B cell (primary cell): ENCODE measurements at regions not wholly inside any gene's neighbourhood (a gene's known extent, or its start where the extent isn't known, plus 50 kb on each side); places are given as distances from the start of the nearest gene placed in this dataset.

Experiments used
- ATAC-seq: fragments of 200-7000 bp; cut with Tn5 transposase; one replicate; pipeline ENCODE4 v1.10.0; 2021; ENCODE audit warnings: low read depth, mild to moderate bottlenecking, moderate number of reproducible peaks, moderate library complexity
- CTCF ChIA-PET: fragments of 350-600 bp; sonication (Branson Sonifier 250); formaldehyde crosslinking; loops from one replicate; lab custom pipeline; 2021; ENCODE audit warnings: antibody characterized with exemption, inconsistent platforms; lab: Charles Lee
- POLR2A ChIA-PET: fragments of 350-600 bp; sonication (Branson Sonifier 250); formaldehyde crosslinking; loops from one replicate; lab custom pipeline; 2021; ENCODE audit warnings: antibody characterized with exemption; lab: Charles Lee
- DNase-seq: peaks from one replicate; pipeline ENCODE4 v3.0.0; 2013
- H2AFZ ChIP-seq: 2 replicates; pipeline ENCODE4 v1.6.1; 2012; ENCODE audit warnings: mild to moderate bottlenecking, low read depth, low read length; ENCODE audit not compliant: insufficient read depth, poor library complexity, severe bottlenecking
- H3K27ac ChIP-seq, 2 donors: 1 replicate in 1 of 2; 2 replicates in 1 of 2; pipeline ENCODE4 v1.5.1; 2012 to 2013; ENCODE audit warnings: low read length in 2 of 2, mild to moderate bottlenecking in 2 of 2, moderate library complexity in 1 of 2
- H3K27me3 ChIP-seq, 4 experiments: fragments of 200-600 bp in 1 of 4; sonication (generic) in 1 of 4; replicated peaks in 1 of 4; 1 replicate in 2 of 4; 2 replicates in 2 of 4; pipeline versions ENCODE4 v1.6.1 to v1.7.0; 2013 to 2016; ENCODE audit warnings: low read length in 3 of 4, mild to moderate bottlenecking in 2 of 4, mixed read lengths in 1 of 4, moderate library complexity in 1 of 4; ENCODE audit not compliant: insufficient read depth in 4 of 4, control insufficient read depth in 3 of 4; ENCODE audit errors: control extremely low read depth in 1 of 4
- H3K36me3 ChIP-seq, 2 experiments: replicated peaks in 1 of 2; 1 replicate in 1 of 2; 2 replicates in 1 of 2; pipeline versions ENCODE4 v1.6.1 to v1.7.1; 2013; ENCODE audit warnings: low read length in 1 of 2; ENCODE audit not compliant: insufficient read depth in 2 of 2, control insufficient read depth in 1 of 2; ENCODE audit errors: control extremely low read depth in 1 of 2, extremely low read depth in 1 of 2
- H3K4me1 ChIP-seq, 2 donors: fragments of 200-600 bp in 1 of 2; sonication (generic) in 1 of 2; 1 replicate in 1 of 2; 2 replicates in 1 of 2; pipeline versions ENCODE4 v1.5.1 to v1.6.1; 2013 to 2017; ENCODE audit warnings: low read length in 2 of 2; ENCODE audit not compliant: control insufficient read depth in 2 of 2, insufficient read depth in 2 of 2
- H3K4me2 ChIP-seq: replicated peaks from 2 replicates; pipeline ENCODE3; 2012; ENCODE audit warnings: mild to moderate bottlenecking, low read depth, low read length; ENCODE audit not compliant: poor library complexity, severe bottlenecking
- H3K4me3 ChIP-seq, 5 experiments: fragments of 200-600 bp in 1 of 5; sonication (generic) in 1 of 5; 1 replicate in 3 of 5; 2 replicates in 2 of 5; pipeline versions ENCODE4 v1.5.1 to v1.7.0; 2011 to 2016; ENCODE audit warnings: low read length in 4 of 5, mild to moderate bottlenecking in 4 of 5, low read depth in 2 of 5, control low read depth in 1 of 5, moderate library complexity in 1 of 5; ENCODE audit not compliant: insufficient read depth in 1 of 5; ENCODE audit errors: control extremely low read depth in 1 of 5, extremely low read depth in 1 of 5
- H3K79me2 ChIP-seq: fragments of 200-600 bp; sonication (generic); one replicate; pipeline ENCODE4 v1.6.0; 2016; ENCODE audit warnings: low read length; ENCODE audit not compliant: control insufficient read depth, insufficient read depth
- H3K9ac ChIP-seq: fragments of 200-600 bp; sonication (generic); 2 replicates; pipeline ENCODE4 v1.6.1; 2017; ENCODE audit warnings: mild to moderate bottlenecking, low read length, moderate library complexity
- H3K9me3 ChIP-seq, 3 donors: one replicate each; pipeline versions ENCODE4 v1.6.1 to v1.7.1; 2013; ENCODE audit warnings: low read length in 2 of 3; ENCODE audit not compliant: control insufficient read depth in 2 of 3, insufficient read depth in 1 of 3; ENCODE audit errors: control extremely low read depth in 1 of 3
- H4K20me1 ChIP-seq: 2 replicates; pipeline ENCODE4 v1.6.0; 2012; ENCODE audit warnings: mild to moderate bottlenecking, low read length; ENCODE audit not compliant: insufficient read depth, control insufficient read depth, poor library complexity, severe bottlenecking
- H3K27ac Mint-ChIP-seq: one replicate; pipeline ENCODE4 v1.8.0; 2021; ENCODE audit warnings: mixed read lengths
- H3K27me3 Mint-ChIP-seq: one replicate; pipeline ENCODE4 v1.8.0; 2021; ENCODE audit warnings: mixed read lengths
- H3K4me1 Mint-ChIP-seq: one replicate; pipeline ENCODE4 v1.8.0; 2021; ENCODE audit warnings: mixed read lengths
- H3K4me3 Mint-ChIP-seq: one replicate; pipeline ENCODE4 v1.8.0; 2021; ENCODE audit warnings: mixed read lengths
- H3K9me3 Mint-ChIP-seq: one replicate; pipeline ENCODE4 v1.8.0; 2022; ENCODE audit warnings: mixed read lengths; ENCODE audit not compliant: insufficient read depth
- CTCF ChIP-seq: fragments of 200-600 bp; IDR thresholded peaks from one replicate; pipeline ENCODE4 v1.8.0; 2022; ENCODE audit warnings: antibody characterized with exemption, mild to moderate bottlenecking
- EZH2 ChIP-seq: IDR thresholded peaks from 2 replicates; pipeline ENCODE4 v1.6.1; 2012; ENCODE audit warnings: borderline replicate concordance, low read depth, mild to moderate bottlenecking, moderate library complexity, low read length; ENCODE audit not compliant: insufficient read depth, poor library complexity, severe bottlenecking
- WGBS: methylation state at CpG from one replicate; pipeline ENCODE4 v1.1.5; 2013; ENCODE audit warnings: missing lambda C conversion rate; ENCODE audit not compliant: insufficient coverage; 5-methylcytosine and 5-hydroxymethylcytosine counted together
- intact Hi-C: fragments of 100-400 bp; cut with micrococcal nuclease; formaldehyde crosslinking; loops from one replicate; pipeline ENCODE4 v1.10.0; 2022

DNA sequence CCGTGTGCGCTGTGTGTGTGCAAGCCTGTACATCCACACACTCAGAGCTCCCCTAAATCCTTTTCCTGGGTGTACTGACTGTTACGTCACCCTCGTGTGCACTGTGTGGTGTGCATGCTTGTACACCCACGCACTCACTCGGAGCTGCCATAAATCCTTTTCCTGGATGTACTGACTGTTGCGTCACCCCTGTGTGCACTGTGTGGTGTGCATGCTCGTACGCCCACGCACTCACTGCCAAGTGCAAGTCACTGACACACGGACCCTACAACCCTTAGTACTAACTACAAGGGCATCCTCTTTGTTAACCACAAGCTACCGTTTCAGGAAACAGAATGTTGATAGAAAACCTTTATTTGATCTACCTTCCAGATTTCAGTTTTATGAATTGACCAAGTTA lies 983.4 kb downstream of the EFNB2 start:
- Histone ChIP-seq H3K79me2 (no peaks in the 10 kb centered on the region), H4K20me1 (no peaks in the 10 kb centered on the region), H3K36me3 (no peaks in the 10 kb centered on the region), H3K4me3 (no peak overlapping the region), H3K4me1 (no peaks in the 10 kb centered on the region), H2AFZ (no peak overlapping the region), H3K9me3 (no peaks in the 10 kb centered on the region), H3K4me2 (no peak overlapping the region), H3K9ac (no peak overlapping the region), H3K27me3 (no peaks in the 10 kb centered on the region), H3K27ac (no peak overlapping the region)
- Mint-ChIP-seq H3K27me3 (no peaks in the 10 kb centered on the region), H3K4me3 (no peak overlapping the region), H3K4me1 (no peaks in the 10 kb centered on the region), H3K9me3 (peaks cover 4% of the 10 kb centered on the region), H3K27ac (no peak overlapping the region)
- CTCF ChIA-PET: no interaction called here
- no peak for TF ChIP-seq CTCF
- intact Hi-C loops: no loop called here
- POLR2A ChIA-PET: no interaction called here
- 79% methylated on average over 8 of the region's 12 CpGs for WGBS
- no peak for DNase-seq
- no peak for ATAC-seq

GRCh38 chr13:105547851-105548250 lies 987.6 kb downstream of the EFNB2 start:
- Mint-ChIP-seq H3K4me1 (no peaks in the 10 kb centered on the region), H3K4me3 (no peak overlapping the region), H3K27ac (no peak overlapping the region), H3K27me3 (no peaks in the 10 kb centered on the region), H3K9me3 (no peaks in the 10 kb centered on the region)
- H3K36me3 ChIP-seq: no peaks in the 10 kb centered on the region
- H3K9me3 ChIP-seq: no peaks in the 10 kb centered on the region
- H3K27ac ChIP-seq: no peak overlapping the region
- no peak overlapping the region for H3K4me2 ChIP-seq
- H3K9ac ChIP-seq: no peak overlapping the region
- intact Hi-C loops: no loop called here
- no peaks in the 10 kb centered on the region for H3K4me1 ChIP-seq
- ATAC-seq: no peak
- TF ChIP-seq EZH2: no peak
- no peak for DNase-seq
- ChIA-PET CTCF (no interaction called here), POLR2A (no interaction called here)
- no peaks in the 10 kb centered on the region for H3K79me2 ChIP-seq
- no peak overlapping the region for H2AFZ ChIP-seq
- no peaks in the 10 kb centered on the region for H4K20me1 ChIP-seq
- WGBS: no CpG with 5 or more reads among the region's 3 CpGs
- no peaks in the 10 kb centered on the region for H3K27me3 ChIP-seq
- H3K4me3 ChIP-seq: no peak overlapping the region
